ENCODE measurements at regions not wholly inside any gene's neighbourhood (a gene's known extent, or its start where the extent isn't known, plus 50 kb on each side); places are given as distances from the start of the nearest gene placed in this dataset.

DNA sequence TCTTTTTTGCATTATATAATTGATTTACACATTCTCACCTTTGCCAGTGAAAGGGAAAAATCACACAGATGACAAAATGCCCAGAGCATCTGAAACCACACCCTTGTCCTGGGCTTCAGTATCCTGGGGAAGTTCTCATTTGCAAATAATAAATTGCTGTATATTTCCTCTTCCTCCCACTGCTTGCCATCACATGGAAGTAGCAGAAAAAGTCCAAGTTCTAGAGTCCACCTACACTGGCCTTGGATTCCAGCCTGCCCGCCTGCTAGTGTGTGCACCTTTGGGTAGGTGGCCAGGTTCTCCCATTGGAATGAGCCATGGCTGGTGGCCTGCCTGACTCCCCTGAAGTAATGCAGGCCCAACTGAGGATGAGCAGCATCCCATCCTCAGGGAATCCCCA lies 149.4 kb downstream of the GADD45G start:
- TF ChIP-seq CBX5 (IDR thresholded peaks at IDR 0.05; ENCODE audit: low read depth, low read length) = no peak
- TF ChIP-seq, protein P1, sequence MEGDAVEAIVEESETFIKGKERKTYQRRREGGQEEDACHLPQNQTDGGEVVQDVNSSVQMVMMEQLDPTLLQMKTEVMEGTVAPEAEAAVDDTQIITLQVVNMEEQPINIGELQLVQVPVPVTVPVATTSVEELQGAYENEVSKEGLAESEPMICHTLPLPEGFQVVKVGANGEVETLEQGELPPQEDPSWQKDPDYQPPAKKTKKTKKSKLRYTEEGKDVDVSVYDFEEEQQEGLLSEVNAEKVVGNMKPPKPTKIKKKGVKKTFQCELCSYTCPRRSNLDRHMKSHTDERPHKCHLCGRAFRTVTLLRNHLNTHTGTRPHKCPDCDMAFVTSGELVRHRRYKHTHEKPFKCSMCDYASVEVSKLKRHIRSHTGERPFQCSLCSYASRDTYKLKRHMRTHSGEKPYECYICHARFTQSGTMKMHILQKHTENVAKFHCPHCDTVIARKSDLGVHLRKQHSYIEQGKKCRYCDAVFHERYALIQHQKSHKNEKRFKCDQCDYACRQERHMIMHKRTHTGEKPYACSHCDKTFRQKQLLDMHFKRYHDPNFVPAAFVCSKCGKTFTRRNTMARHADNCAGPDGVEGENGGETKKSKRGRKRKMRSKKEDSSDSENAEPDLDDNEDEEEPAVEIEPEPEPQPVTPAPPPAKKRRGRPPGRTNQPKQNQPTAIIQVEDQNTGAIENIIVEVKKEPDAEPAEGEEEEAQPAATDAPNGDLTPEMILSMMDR (IDR thresholded peaks at IDR 0.05; ENCODE audit: control extremely low read depth in 1 of 3, insufficient read depth in 1 of 3, low read depth in 1 of 3, low read length in 3 of 3) = no peak
- TF ChIP-seq POLR2A (IDR thresholded peaks at IDR 0.05; ENCODE audit: control extremely low read depth in 1 of 2, low read depth in 2 of 2, low read length in 2 of 2) = no peak
- no peak for TF ChIP-seq RAD21 (IDR thresholded peaks at IDR 0.05 in 1 of 2, conservative IDR thresholded peaks at IDR 0.05 in 1 of 2; ENCODE audit: low read depth in 2 of 2, low read length in 2 of 2)
- TF ChIP-seq GABPA (IDR thresholded peaks at IDR 0.05; ENCODE audit: borderline replicate concordance, insufficient read depth, low read length) = no peak
- TF ChIP-seq, protein P2, sequence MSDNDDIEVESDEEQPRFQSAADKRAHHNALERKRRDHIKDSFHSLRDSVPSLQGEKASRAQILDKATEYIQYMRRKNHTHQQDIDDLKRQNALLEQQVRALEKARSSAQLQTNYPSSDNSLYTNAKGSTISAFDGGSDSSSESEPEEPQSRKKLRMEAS (IDR thresholded peaks at IDR 0.05) = no peak
- no peak for TF ChIP-seq YY1 (IDR thresholded peaks at IDR 0.05; ENCODE audit: low read depth, low read length)
- TF ChIP-seq ASH2L (IDR thresholded peaks at IDR 0.05; ENCODE audit: low read length) = no peak
- no peak for TF ChIP-seq EZH2 (IDR thresholded peaks at IDR 0.05; ENCODE audit: low read depth, low read length, severe bottlenecking)
- no peak for TF ChIP-seq SP1 (IDR thresholded peaks at IDR 0.05; ENCODE audit: low read depth, low read length)

Data from H1 (cell line).